Chondrocyte (in vitro differentiated cells): ENCODE measurements at regions not wholly inside any gene's neighbourhood (a gene's known extent, or its start where the extent isn't known, plus 50 kb on each side); places are given as distances from the start of the nearest gene placed in this dataset.

Experiments used
- DNase-seq: peaks from one replicate; pipeline ENCODE4 v3.0.0; 2021; ENCODE audit warnings: mixed read lengths, low spot score
- H3K27ac Mint-ChIP-seq: one replicate; pipeline ENCODE4 v1.8.0; 2021; ENCODE audit warnings: mild to moderate bottlenecking, moderate library complexity, mixed read lengths; ENCODE audit not compliant: unreplicated experiment
- H3K27me3 Mint-ChIP-seq: 2 replicates; pipeline ENCODE4 v1.8.0; 2021; ENCODE audit warnings: low read depth, mixed read lengths
- H3K36me3 Mint-ChIP-seq: 2 replicates; pipeline ENCODE4 v1.8.0; 2021; ENCODE audit warnings: low read depth, mixed read lengths
- H3K4me1 Mint-ChIP-seq: 2 replicates; pipeline ENCODE4 v1.8.0; 2021; ENCODE audit warnings: low read depth, mild to moderate bottlenecking, mixed read lengths
- H3K4me3 Mint-ChIP-seq: one replicate; pipeline ENCODE4 v1.8.0; 2021; ENCODE audit warnings: mild to moderate bottlenecking, moderate library complexity, mixed read lengths; ENCODE audit not compliant: unreplicated experiment
- H3K9me3 Mint-ChIP-seq: 2 replicates; pipeline ENCODE4 v1.8.0; 2021; ENCODE audit warnings: low read depth, mixed read lengths
- TF ChIP-seq, protein P1 (sequence below): fragments of 200-600 bp; sonication (generic); IDR thresholded peaks from 2 replicates; pipeline ENCODE4 v1.5.0; 2021; ENCODE audit warnings: antibody characterized with exemption, mild to moderate bottlenecking, moderate library complexity

DNA sequence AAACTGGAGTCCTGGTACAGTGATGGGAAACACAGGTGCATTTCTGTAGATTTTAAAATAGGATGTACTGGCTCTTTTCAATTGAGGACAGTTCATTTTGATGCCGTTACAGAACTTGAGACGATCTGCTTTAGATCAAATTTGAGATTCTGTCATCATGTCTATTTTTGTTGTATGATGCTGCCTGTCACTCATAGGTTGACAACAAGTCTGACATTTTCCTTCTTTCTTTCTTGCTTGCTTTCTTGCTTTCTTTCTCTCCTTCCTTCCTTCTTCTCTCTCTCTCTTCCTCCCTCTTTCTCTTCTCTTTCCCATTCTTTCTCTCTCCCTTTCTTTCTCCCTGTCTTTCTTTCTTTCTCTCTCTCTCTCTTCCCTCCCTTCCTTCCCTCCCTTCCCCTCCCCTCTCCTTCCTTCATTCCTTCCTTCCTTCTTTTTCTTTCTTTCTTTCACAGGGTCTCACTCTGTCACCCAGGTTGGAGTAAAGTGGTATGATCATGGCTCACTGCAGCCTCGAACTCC, 152.6 kb upstream of the SGK1 start:
- Mint-ChIP-seq H3K36me3 (no peaks in the 10 kb centered on the region), H3K27ac (no peak overlapping the region), H3K4me3 (no peak overlapping the region), H3K4me1 (peaks cover 29% of the 10 kb centered on the region), H3K27me3 (no peaks in the 10 kb centered on the region), H3K9me3 (no peaks in the 10 kb centered on the region)
- no peak for DNase-seq
- TF ChIP-seq, protein P1, sequence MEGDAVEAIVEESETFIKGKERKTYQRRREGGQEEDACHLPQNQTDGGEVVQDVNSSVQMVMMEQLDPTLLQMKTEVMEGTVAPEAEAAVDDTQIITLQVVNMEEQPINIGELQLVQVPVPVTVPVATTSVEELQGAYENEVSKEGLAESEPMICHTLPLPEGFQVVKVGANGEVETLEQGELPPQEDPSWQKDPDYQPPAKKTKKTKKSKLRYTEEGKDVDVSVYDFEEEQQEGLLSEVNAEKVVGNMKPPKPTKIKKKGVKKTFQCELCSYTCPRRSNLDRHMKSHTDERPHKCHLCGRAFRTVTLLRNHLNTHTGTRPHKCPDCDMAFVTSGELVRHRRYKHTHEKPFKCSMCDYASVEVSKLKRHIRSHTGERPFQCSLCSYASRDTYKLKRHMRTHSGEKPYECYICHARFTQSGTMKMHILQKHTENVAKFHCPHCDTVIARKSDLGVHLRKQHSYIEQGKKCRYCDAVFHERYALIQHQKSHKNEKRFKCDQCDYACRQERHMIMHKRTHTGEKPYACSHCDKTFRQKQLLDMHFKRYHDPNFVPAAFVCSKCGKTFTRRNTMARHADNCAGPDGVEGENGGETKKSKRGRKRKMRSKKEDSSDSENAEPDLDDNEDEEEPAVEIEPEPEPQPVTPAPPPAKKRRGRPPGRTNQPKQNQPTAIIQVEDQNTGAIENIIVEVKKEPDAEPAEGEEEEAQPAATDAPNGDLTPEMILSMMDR = no peak

- H3K27me3 Mint-ChIP-seq = no peaks in the 10 kb centered on the region
- DNase-seq = no peak
- no peak overlapping the region for H3K27ac Mint-ChIP-seq
- TF ChIP-seq, protein P1 = no peak
- H3K4me1 Mint-ChIP-seq = peaks cover 30% of the 10 kb centered on the region
- H3K36me3 Mint-ChIP-seq = no peaks in the 10 kb centered on the region
- H3K4me3 Mint-ChIP-seq = no peak overlapping the region
- H3K9me3 Mint-ChIP-seq = no peaks in the 10 kb centered on the region
These were observed 152.0 kb upstream of the SGK1 start for GRCh38 chr6:134469702-134470456.

DNA sequence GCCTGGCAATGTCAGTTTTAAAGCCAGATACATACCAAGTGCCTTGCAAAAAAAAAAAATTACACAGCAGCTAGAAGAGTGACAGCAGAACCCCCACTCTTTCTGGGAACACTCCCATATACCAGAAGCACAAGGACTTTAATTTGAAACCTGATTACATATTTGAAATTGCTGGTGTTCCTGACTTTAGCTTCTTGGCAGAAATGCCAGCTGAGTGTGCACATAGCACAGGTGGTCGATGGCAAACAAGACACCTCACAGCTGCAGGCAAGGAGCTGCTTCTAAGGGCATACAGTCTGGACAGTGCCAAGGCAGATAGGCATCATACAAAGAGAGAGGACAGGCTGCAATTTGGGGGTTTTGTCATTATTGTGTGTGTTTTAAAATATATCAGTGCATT, 150.7 kb upstream of the SGK1 start:
- TF ChIP-seq, protein P1 = no peak
- DNase-seq = no peak
- Mint-ChIP-seq H3K4me1 (peaks cover 43% of the 10 kb centered on the region), H3K27me3 (no peaks in the 10 kb centered on the region), H3K9me3 (no peaks in the 10 kb centered on the region), H3K4me3 (no peak overlapping the region), H3K27ac (no peak overlapping the region), H3K36me3 (no peaks in the 10 kb centered on the region)

- Mint-ChIP-seq H3K27ac (no peak overlapping the region), H3K36me3 (no peaks in the 10 kb centered on the region), H3K27me3 (no peaks in the 10 kb centered on the region), H3K9me3 (no peaks in the 10 kb centered on the region), H3K4me1 (peaks cover 43% of the 10 kb centered on the region), H3K4me3 (no peak overlapping the region)
- TF ChIP-seq, protein P1 = no peak
- DNase-seq = no peak
These were observed 149.7 kb upstream of the SGK1 start for GRCh38 chr6:134467620-134468019.

DNA sequence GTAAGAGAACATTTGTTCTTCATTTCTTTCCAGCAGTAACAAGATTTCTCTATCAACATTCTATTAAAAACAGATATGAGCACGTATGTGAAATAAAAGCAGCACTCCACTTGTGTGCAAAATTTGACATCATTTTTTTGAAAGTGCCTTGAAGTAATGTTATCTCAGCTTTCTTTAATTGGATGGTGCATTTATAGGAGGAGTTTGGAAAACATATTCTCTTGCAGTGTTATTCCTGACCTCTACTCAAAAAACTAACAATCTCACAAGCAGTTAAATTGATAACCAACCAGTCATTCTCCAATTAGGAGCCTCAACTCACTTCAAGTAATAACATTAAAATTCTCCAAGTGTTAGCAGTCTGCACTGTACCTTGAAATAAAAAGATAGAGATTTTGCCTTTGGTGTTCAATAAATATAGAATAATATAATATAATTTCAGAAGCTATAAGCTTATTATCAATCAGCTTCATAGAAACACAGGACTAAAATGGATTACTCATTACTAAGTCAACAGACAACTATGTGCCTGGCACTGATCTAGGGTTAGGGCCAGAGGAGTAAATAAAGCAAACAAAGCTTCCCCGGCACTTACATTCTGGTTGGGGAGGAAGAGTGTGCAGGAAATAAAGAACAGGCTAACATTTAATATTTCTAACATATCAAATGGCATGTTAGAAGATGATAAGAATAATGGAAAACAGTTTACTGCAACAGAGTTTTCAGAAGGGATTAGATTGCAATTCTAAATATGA, 149.0 kb upstream of the SGK1 start:
- Mint-ChIP-seq H3K27me3 (no peaks in the 10 kb centered on the region), H3K4me1 (peaks cover 43% of the 10 kb centered on the region), H3K4me3 (no peak overlapping the region), H3K27ac (no peak overlapping the region), H3K36me3 (no peaks in the 10 kb centered on the region), H3K9me3 (no peaks in the 10 kb centered on the region)
- TF ChIP-seq, protein P1 = no peak
- DNase-seq = no peak
